ENCODE measurements at regions not wholly inside any gene's neighbourhood (a gene's known extent, or its start where the extent isn't known, plus 50 kb on each side); places are given as distances from the start of the nearest gene placed in this dataset.

GRCh38 chr10:131424053-131424452, 112.5 kb upstream of the TCERG1L start:
- TF ChIP-seq POLR2A (IDR thresholded peaks at IDR 0.05) (no peak), CTCF (IDR thresholded peaks at IDR 0.05) (no peak), EP300 (IDR thresholded peaks at IDR 0.05) (no peak)
